Astrocyte (in vitro differentiated cells and primary cell): ENCODE measurements at regions not wholly inside any gene's neighbourhood (a gene's known extent, or its start where the extent isn't known, plus 50 kb on each side); places are given as distances from the start of the nearest gene placed in this dataset.

Source experiments
- DNase-seq: peaks from one replicate; pipeline ENCODE4 v3.0.0-alpha.2; 2010; ENCODE audit warnings: low read depth
- FAIRE-seq: peaks from 2 replicates; lab custom pipeline; 2011; peaks lifted over from hg19 to GRCh38; lab: Jason Lieb, UNC
- H2AFZ ChIP-seq: 2 replicates; pipeline ENCODE4 v1.6.0; 2012; ENCODE audit warnings: low read depth, low read length, inconsistent platforms
- H3K27ac ChIP-seq: 2 replicates; pipeline ENCODE4 v1.5.1; 2011; ENCODE audit warnings: low read depth, low read length, inconsistent platforms
- H3K27me3 ChIP-seq: 2 replicates; pipeline ENCODE4 v1.6.0; 2011; ENCODE audit warnings: low read length, inconsistent platforms; ENCODE audit not compliant: insufficient read depth
- H3K36me3 ChIP-seq: 2 replicates; pipeline ENCODE4 v1.5.1; 2011; ENCODE audit warnings: low read length, inconsistent platforms; ENCODE audit not compliant: insufficient read depth
- H3K4me1 ChIP-seq: 2 replicates; pipeline ENCODE4 v1.5.1; 2011; ENCODE audit warnings: low read length, inconsistent platforms; ENCODE audit not compliant: insufficient read depth
- H3K4me2 ChIP-seq: 2 replicates; pipeline ENCODE4 v1.6.0; 2012; ENCODE audit warnings: low read length, inconsistent platforms
- H3K4me3 ChIP-seq: 2 replicates; pipeline ENCODE4 v1.5.1; 2011; ENCODE audit warnings: low read depth, mild to moderate bottlenecking, low read length, inconsistent platforms; ENCODE audit not compliant: insufficient read depth
- H3K79me2 ChIP-seq: 2 replicates; pipeline ENCODE4 v1.6.0; 2012; ENCODE audit warnings: mild to moderate bottlenecking, low read length, inconsistent platforms; ENCODE audit not compliant: insufficient read depth
- H3K9ac ChIP-seq: 2 replicates; pipeline ENCODE4 v1.6.0; 2012; ENCODE audit warnings: mild to moderate bottlenecking, low read length, inconsistent platforms
- H3K9me3 ChIP-seq: 2 replicates; pipeline ENCODE4 v1.5.1; 2012; ENCODE audit warnings: low read depth, mild to moderate bottlenecking, low read length, inconsistent platforms; ENCODE audit not compliant: insufficient read depth
- H4K20me1 ChIP-seq: 2 replicates; pipeline ENCODE4 v1.6.0; 2012; ENCODE audit warnings: low read length, inconsistent platforms; ENCODE audit not compliant: insufficient read depth
- H3K27ac Mint-ChIP-seq: one replicate; pipeline ENCODE4 v1.8.0; 2021; ENCODE audit warnings: mild to moderate bottlenecking, mixed read lengths; ENCODE audit not compliant: unreplicated experiment
- H3K27me3 Mint-ChIP-seq: one replicate; pipeline ENCODE4 v1.8.0; 2021; ENCODE audit warnings: low read depth, mixed read lengths; ENCODE audit not compliant: unreplicated experiment
- H3K36me3 Mint-ChIP-seq: one replicate; pipeline ENCODE4 v1.8.0; 2021; ENCODE audit warnings: low read depth, mixed read lengths; ENCODE audit not compliant: unreplicated experiment
- H3K4me1 Mint-ChIP-seq: one replicate; pipeline ENCODE4 v1.8.0; 2021; ENCODE audit warnings: low read depth, mixed read lengths; ENCODE audit not compliant: unreplicated experiment
- H3K4me3 Mint-ChIP-seq: one replicate; pipeline ENCODE4 v1.8.0; 2021; ENCODE audit warnings: mild to moderate bottlenecking, moderate library complexity, mixed read lengths; ENCODE audit not compliant: unreplicated experiment
- H3K9me3 Mint-ChIP-seq: one replicate; pipeline ENCODE4 v1.8.0; 2021; ENCODE audit warnings: mild to moderate bottlenecking, mixed read lengths; ENCODE audit not compliant: unreplicated experiment
- CTCF ChIP-seq: IDR thresholded peaks from 2 replicates; pipeline ENCODE4 v1.5.1; 2011; ENCODE audit warnings: low read depth, mild to moderate bottlenecking, inconsistent platforms, low read length, moderate library complexity; ENCODE audit not compliant: insufficient read depth
- EZH2 ChIP-seq: IDR thresholded peaks from 2 replicates; pipeline ENCODE4 v1.6.1; 2012; ENCODE audit warnings: mild to moderate bottlenecking, low read length, inconsistent platforms; ENCODE audit not compliant: insufficient read depth

DNA sequence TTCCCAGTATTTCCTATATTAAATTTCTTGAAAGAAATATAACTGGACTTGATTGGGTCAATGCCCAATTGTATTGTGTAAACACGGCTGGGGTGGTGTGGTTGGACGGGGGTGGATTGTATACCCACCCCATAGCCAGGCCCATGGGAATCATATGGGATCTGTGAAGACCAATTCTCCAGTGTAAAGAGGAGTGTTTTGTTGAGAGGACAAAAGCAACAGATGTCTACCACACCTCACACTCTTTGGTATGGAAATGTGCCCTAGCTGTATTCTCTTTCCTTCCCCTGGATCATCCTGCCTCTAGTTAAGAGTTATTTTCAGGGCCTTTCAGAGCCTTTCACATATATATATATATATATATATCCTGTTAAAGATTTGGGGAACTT is 57.5 kb upstream of the TGIF1 start:
- H3K27me3 Mint-ChIP-seq: no peaks in the 10 kb centered on the region
- Histone ChIP-seq H3K27ac (no peak overlapping the region), H3K4me2 (no peak overlapping the region), H3K36me3 (no peaks in the 10 kb centered on the region), H3K9ac (no peak overlapping the region), H2AFZ (no peak overlapping the region), H3K9me3 (no peaks in the 10 kb centered on the region), H3K4me3 (no peak overlapping the region), H3K4me1 (no peaks in the 10 kb centered on the region), H4K20me1 (no peaks in the 10 kb centered on the region), H3K79me2 (no peaks in the 10 kb centered on the region), H3K27me3 (no peaks in the 10 kb centered on the region)
- H3K4me3 Mint-ChIP-seq: no peak overlapping the region
- TF ChIP-seq CTCF: no peak
- TF ChIP-seq EZH2: no peak
- FAIRE-seq: no peak
- peaks cover 11% of the 10 kb centered on the region for H3K9me3 Mint-ChIP-seq
- no peak for DNase-seq
- no peak overlapping the region for H3K27ac Mint-ChIP-seq
- H3K36me3 Mint-ChIP-seq: peaks cover 1% of the 10 kb centered on the region
- no peaks in the 10 kb centered on the region for H3K4me1 Mint-ChIP-seq

GRCh38 chr18:3394648-3395047 is 55.3 kb upstream of the TGIF1 start:
- no peak for FAIRE-seq
- Histone ChIP-seq H3K36me3 (no peaks in the 10 kb centered on the region), H3K4me3 (no peak overlapping the region), H3K9ac (no peak overlapping the region), H3K9me3 (no peaks in the 10 kb centered on the region), H4K20me1 (no peaks in the 10 kb centered on the region), H3K27me3 (no peaks in the 10 kb centered on the region), H3K4me2 (no peak overlapping the region), H3K4me1 (no peaks in the 10 kb centered on the region), H3K79me2 (no peaks in the 10 kb centered on the region), H3K27ac (no peak overlapping the region), H2AFZ (no peak overlapping the region)
- TF ChIP-seq EZH2 (no peak), CTCF (no peak)
- Mint-ChIP-seq H3K27ac (no peak overlapping the region), H3K27me3 (no peaks in the 10 kb centered on the region), H3K36me3 (peaks cover 1% of the 10 kb centered on the region), H3K9me3 (peaks cover 11% of the 10 kb centered on the region), H3K4me3 (no peak overlapping the region), H3K4me1 (no peaks in the 10 kb centered on the region)
- DNase-seq: no peak

DNA sequence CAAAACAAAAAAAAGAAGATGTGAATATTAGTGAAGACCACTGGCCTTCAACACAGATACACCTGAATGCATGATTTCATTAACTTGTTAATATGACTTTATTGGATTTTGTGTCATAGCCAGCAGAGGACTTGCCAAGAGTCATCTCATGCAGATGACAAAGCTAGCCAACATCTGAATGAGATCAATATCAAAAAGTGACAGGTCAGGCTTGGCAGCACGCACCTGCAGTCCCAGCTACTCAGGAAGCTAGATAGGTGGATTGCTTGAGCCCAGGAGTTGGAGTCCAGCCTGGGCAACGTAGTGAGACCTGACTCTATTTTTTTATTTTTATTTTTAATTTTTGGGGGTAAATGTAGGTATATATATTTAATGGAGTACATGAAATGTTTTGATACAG is 54.5 kb upstream of the TGIF1 start:
- Mint-ChIP-seq H3K4me1 (no peaks in the 10 kb centered on the region), H3K4me3 (no peak overlapping the region), H3K27ac (no peak overlapping the region), H3K36me3 (peaks cover 1% of the 10 kb centered on the region), H3K9me3 (peaks cover 12% of the 10 kb centered on the region), H3K27me3 (no peaks in the 10 kb centered on the region)
- no peak for FAIRE-seq
- Histone ChIP-seq H3K9me3 (no peaks in the 10 kb centered on the region), H3K4me2 (no peak overlapping the region), H4K20me1 (no peaks in the 10 kb centered on the region), H3K4me3 (no peak overlapping the region), H3K4me1 (no peaks in the 10 kb centered on the region), H3K79me2 (no peaks in the 10 kb centered on the region), H2AFZ (no peak overlapping the region), H3K27me3 (no peaks in the 10 kb centered on the region), H3K36me3 (no peaks in the 10 kb centered on the region), H3K27ac (no peak overlapping the region), H3K9ac (no peak overlapping the region)
- TF ChIP-seq EZH2 (no peak), CTCF (no peak)
- DNase-seq: no peak
